B cell (primary cell): ENCODE measurements at regions not wholly inside any gene's neighbourhood (a gene's known extent, or its start where the extent isn't known, plus 50 kb on each side); places are given as distances from the start of the nearest gene placed in this dataset.

Source experiments
- CTCF ChIP-seq: fragments of 200-600 bp; IDR thresholded peaks from one replicate; pipeline ENCODE4 v1.8.0; 2022; ENCODE audit warnings: antibody characterized with exemption, mild to moderate bottlenecking
- EZH2 ChIP-seq: IDR thresholded peaks from 2 replicates; pipeline ENCODE4 v1.6.1; 2012; ENCODE audit warnings: borderline replicate concordance, low read depth, mild to moderate bottlenecking, moderate library complexity, low read length; ENCODE audit not compliant: insufficient read depth, poor library complexity, severe bottlenecking

GRCh38 chr2:234823877-234824376 is 127.9 kb upstream of the SH3BP4 start:
- TF ChIP-seq CTCF (no peak), EZH2 (no peak)
